ENCODE measurements at regions not wholly inside any gene's neighbourhood (a gene's known extent, or its start where the extent isn't known, plus 50 kb on each side); places are given as distances from the start of the nearest gene placed in this dataset.

DNA sequence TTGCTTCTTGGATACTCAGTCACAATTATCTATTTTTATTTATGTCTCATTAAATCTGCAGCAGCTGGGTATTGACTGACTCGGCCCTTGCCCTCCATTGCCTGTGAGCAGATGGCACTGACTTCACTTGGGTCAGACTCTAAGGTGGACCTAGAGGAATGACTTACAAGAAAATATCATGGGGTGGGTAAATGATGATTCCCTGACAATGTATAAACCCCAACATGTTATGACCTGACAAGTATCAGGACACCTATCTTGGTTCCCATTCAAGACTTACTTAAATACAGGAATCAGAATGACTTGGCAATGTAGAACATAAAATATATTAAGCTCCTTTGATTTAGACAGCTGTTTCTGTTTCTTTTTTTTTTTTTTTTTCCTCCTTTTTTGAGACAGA lies 953.5 kb downstream of the CDH11 start:
- ATAC-seq (no peak), DNase-seq (no peak)
- no peak overlapping the region for H3K4me3 Mint-ChIP-seq
- H3K27me3 Mint-ChIP-seq, result no peaks in the 10 kb centered on the region
- H3K27ac Mint-ChIP-seq, result no peak overlapping the region
- H3K4me1 Mint-ChIP-seq, result no peaks in the 10 kb centered on the region
- peaks cover 9 to 21% of the 10 kb centered on the region in 2 donors for H3K9me3 Mint-ChIP-seq

DNA sequence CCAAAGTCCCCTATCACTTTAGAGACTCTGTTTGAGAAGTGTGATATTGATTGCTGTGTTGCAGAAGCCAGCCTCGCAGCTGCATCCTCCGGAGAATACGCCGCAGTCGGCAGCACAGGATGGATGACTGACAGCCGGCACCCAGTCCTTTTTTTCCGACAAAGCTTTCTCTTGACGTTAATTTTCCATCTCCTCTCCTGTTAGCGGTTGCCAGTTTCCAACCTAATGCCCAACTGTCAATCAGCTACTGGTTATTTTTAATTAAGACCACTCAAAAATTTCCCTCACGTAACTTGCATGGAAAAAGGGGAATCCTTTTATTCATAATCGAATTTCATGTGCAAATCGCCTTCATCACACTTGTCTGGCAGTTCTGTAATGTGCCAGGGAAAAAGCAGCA lies 953.9 kb downstream of the CDH11 start:
- no peaks in the 10 kb centered on the region for H3K4me1 Mint-ChIP-seq
- H3K4me3 Mint-ChIP-seq, result no peak overlapping the region
- ATAC-seq (no peak), DNase-seq (no peak)
- no peaks in the 10 kb centered on the region for H3K27me3 Mint-ChIP-seq
- no peak overlapping the region for H3K27ac Mint-ChIP-seq
- peaks cover 9 to 21% of the 10 kb centered on the region in 2 donors for H3K9me3 Mint-ChIP-seq

DNA sequence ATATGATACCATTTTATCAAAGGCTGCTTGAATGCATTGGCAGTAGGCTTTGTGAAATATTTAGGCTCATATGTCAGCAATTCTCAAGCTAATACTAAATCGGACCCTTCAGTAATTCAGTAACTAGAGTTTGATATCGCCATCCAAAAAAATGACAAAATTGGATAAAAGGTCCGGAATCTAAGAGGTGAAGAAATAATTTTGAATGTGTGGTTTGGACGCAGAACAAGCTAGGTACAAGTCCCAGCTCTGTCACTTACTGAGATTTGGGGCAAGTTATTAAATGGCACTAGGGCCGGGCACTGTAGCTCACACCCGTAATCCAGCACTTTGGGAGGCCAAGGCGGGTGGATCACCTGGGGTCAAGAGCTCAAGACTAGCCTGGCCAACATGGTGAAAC lies 956.5 kb downstream of the CDH11 start:
- H3K4me3 Mint-ChIP-seq, result no peak overlapping the region
- DNase-seq (no peak), ATAC-seq (no peak)
- no peaks in the 10 kb centered on the region for H3K27me3 Mint-ChIP-seq
- no peaks in the 10 kb centered on the region for H3K4me1 Mint-ChIP-seq
- H3K27ac Mint-ChIP-seq, result no peak overlapping the region
- peaks cover 10 to 14% of the 10 kb centered on the region in 2 donors for H3K9me3 Mint-ChIP-seq

DNA sequence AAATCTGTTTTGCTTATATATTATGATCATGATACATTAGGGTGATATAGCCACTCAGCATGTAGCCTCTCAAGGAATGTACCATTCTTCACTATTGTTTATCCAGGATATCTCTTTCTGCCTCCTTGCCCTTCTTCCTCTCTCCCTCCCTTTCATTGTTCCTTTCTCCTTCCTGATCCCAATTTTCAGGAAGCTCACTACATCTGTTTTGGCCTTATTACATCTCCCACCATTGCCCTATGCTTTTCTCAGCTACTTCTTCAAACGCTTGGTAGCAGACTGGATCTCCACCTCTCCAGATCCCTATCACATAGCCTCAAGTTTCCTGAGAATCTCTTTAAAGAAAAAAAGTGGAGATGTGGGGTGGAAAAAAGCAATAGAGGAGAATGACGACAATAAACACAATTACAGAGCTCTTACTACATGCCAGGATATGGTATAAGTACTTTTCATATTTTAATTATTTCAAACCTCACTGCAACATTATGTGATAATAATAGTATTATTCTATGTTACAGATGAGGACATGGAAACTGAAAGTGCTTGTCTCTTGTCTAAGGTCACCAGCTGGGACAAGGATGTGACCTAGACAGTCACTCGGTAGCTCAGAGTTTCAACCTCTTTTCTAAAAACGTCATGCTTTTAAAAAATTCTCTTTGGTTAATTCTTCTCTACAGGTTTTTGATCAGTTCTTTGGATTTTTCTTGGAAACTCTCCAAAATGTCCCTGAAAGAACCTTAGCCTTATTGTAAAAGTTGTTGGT lies 959.1 kb downstream of the CDH11 start:
- H3K9me3 Mint-ChIP-seq, result peaks cover 14 to 15% of the 10 kb centered on the region in 2 donors
- H3K4me1 Mint-ChIP-seq, result no peaks in the 10 kb centered on the region
- ATAC-seq (no peak), DNase-seq (no peak)
- no peaks in the 10 kb centered on the region for H3K27me3 Mint-ChIP-seq
- H3K4me3 Mint-ChIP-seq, result no peak overlapping the region
- no peak overlapping the region for H3K27ac Mint-ChIP-seq

- Mint-ChIP-seq H3K4me3 (no peak overlapping the region), H3K27ac (no peak overlapping the region), H3K9me3 (peaks cover 12 to 16% of the 10 kb centered on the region in 2 donors), H3K4me1 (no peaks in the 10 kb centered on the region), H3K27me3 (no peaks in the 10 kb centered on the region)
- no peak for ATAC-seq
- no peak for DNase-seq
Measured at GRCh38 chr16:64159976-64160375, 961.9 kb downstream of the CDH11 start.

- no peak overlapping the region for H3K27ac Mint-ChIP-seq
- ATAC-seq, result no peak
- no peaks in the 10 kb centered on the region for H3K4me1 Mint-ChIP-seq
- peaks cover 2 to 14% of the 10 kb centered on the region in 2 donors for H3K9me3 Mint-ChIP-seq
- H3K27me3 Mint-ChIP-seq, result no peaks in the 10 kb centered on the region
- no peak overlapping the region for H3K4me3 Mint-ChIP-seq
- no peak for DNase-seq
Measured at GRCh38 chr16:64158941-64159588, 962.8 kb downstream of the CDH11 start.

- ATAC-seq (no peak), DNase-seq (no peak)
- Mint-ChIP-seq H3K27me3 (no peaks in the 10 kb centered on the region), H3K4me3 (no peak overlapping the region), H3K4me1 (no peaks in the 10 kb centered on the region), H3K9me3 (peaks cover 7 to 9% of the 10 kb centered on the region in 2 donors), H3K27ac (no peak overlapping the region)
Measured at GRCh38 chr16:64153718-64154117, 968.1 kb downstream of the CDH11 start.

- DNase-seq, result no peak
- Mint-ChIP-seq H3K4me3 (no peak overlapping the region), H3K4me1 (no peaks in the 10 kb centered on the region)
Measured at GRCh38 chr16:64151990-64152767, 969.7 kb downstream of the CDH11 start.

GRCh38 chr16:64150193-64150592 lies 971.7 kb downstream of the CDH11 start:
- H3K4me1 Mint-ChIP-seq, result no peaks in the 10 kb centered on the region
- H3K4me3 Mint-ChIP-seq, result no peak overlapping the region
- H3K9me3 Mint-ChIP-seq, result peaks cover 4 to 16% of the 10 kb centered on the region in 2 donors
- no peak overlapping the region for H3K27ac Mint-ChIP-seq
- no peak for DNase-seq
- ATAC-seq, result no peak
- no peaks in the 10 kb centered on the region for H3K27me3 Mint-ChIP-seq

More at GRCh38 chr16:64151990-64152767, 969.7 kb downstream of the CDH11 start:
- H3K27ac Mint-ChIP-seq, result no peak overlapping the region
- no peaks in the 10 kb centered on the region for H3K27me3 Mint-ChIP-seq
- peaks cover 4 to 16% of the 10 kb centered on the region in 2 donors for H3K9me3 Mint-ChIP-seq
- ATAC-seq, result no peak

GRCh38 chr16:64149756-64150155 lies 972.1 kb downstream of the CDH11 start:
- H3K4me1 Mint-ChIP-seq, result no peaks in the 10 kb centered on the region
- no peak overlapping the region for H3K4me3 Mint-ChIP-seq
- no peaks in the 10 kb centered on the region for H3K27me3 Mint-ChIP-seq
- peaks cover under 1 to 16% of the 10 kb centered on the region in 2 donors for H3K9me3 Mint-ChIP-seq
- H3K27ac Mint-ChIP-seq, result no peak overlapping the region
- ATAC-seq, result no peak
- DNase-seq, result no peak

DNA sequence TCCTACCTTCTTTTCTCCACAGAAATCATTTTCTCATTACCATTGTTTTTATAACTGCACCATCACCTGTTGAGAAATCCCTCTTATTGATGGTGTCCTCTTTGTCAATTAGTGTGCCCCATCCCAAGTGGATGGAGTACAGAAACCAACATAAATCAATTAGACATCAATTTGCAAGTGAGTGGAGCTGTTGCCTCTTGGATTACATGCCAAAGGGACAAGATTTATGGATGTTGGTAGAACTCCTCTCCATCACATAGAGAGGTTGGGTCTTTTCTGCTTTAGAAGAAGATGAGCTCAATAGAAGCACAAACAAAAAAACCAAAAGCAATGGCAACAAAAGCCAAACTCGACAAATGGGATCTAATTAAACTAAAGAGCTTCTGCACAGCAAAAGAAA lies 973.5 kb downstream of the CDH11 start:
- Mint-ChIP-seq H3K9me3 (peaks cover 0 to 16% of the 10 kb centered on the region in 2 donors), H3K27me3 (no peaks in the 10 kb centered on the region), H3K4me3 (no peak overlapping the region), H3K27ac (no peak overlapping the region), H3K4me1 (no peaks in the 10 kb centered on the region)
- no peak for DNase-seq
- ATAC-seq, result no peak

GRCh38 chr16:64147941-64148340 lies 973.9 kb downstream of the CDH11 start:
- no peaks in the 10 kb centered on the region for H3K4me1 Mint-ChIP-seq
- no peaks in the 10 kb centered on the region for H3K27me3 Mint-ChIP-seq
- peaks cover 0 to 16% of the 10 kb centered on the region in 2 donors for H3K9me3 Mint-ChIP-seq
- ATAC-seq (no peak), DNase-seq (no peak)
- no peak overlapping the region for H3K4me3 Mint-ChIP-seq
- H3K27ac Mint-ChIP-seq, result no peak overlapping the region

DNA sequence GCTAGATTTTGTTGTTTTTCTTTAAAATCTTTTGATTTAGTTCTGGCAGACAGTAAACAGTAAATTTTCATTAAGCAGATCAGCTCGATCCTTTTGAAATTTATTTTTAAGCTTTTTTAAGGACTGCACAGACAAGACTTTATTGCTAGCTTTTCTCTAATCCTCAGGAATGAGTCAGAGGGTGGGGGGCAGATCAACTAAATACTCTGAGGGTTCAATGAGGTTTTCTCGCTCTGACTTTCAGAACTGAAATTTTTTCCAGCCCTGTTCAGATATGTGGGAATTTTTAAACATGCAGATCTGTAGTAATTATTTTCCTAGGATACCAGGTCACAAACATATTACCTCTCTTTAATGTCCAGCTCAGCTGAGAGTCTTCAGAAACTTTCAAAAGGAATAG lies 977.2 kb downstream of the CDH11 start:
- H3K4me1 Mint-ChIP-seq, result no peaks in the 10 kb centered on the region
- H3K27ac Mint-ChIP-seq, result no peak overlapping the region
- no peak overlapping the region for H3K4me3 Mint-ChIP-seq
- peaks cover 0 to 7% of the 10 kb centered on the region in 2 donors for H3K9me3 Mint-ChIP-seq
- ATAC-seq, result no peak
- H3K27me3 Mint-ChIP-seq, result no peaks in the 10 kb centered on the region
- no peak for DNase-seq

DNA sequence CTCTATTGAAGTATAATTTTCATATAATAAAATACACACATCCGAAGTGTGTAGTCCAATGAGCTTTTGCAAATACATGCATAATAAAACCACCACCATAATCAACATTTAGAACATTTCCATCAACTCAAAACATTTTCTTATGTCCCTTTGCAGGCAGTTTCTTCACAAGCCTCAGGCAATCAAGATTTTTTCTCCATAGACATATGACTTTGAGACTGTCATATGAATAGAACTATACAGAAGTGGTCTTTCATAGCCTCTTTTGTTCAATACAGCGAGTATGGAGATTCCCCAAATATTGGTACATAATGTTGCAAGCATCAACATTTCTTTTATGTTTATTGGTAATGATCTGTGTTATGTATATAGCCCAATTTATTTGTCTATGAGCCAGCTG lies 983.2 kb downstream of the CDH11 start:
- Mint-ChIP-seq H3K4me3 (no peak overlapping the region), H3K27me3 (no peaks in the 10 kb centered on the region), H3K4me1 (no peaks in the 10 kb centered on the region), H3K9me3 (peaks cover 10 to 17% of the 10 kb centered on the region in 2 donors), H3K27ac (no peak overlapping the region)
- ATAC-seq (no peak), DNase-seq (no peak)

GRCh38 chr16:64138006-64138405 lies 983.9 kb downstream of the CDH11 start:
- Mint-ChIP-seq H3K4me3 (no peak overlapping the region), H3K4me1 (no peaks in the 10 kb centered on the region), H3K27me3 (no peaks in the 10 kb centered on the region), H3K9me3 (peaks cover 13 to 21% of the 10 kb centered on the region in 2 donors), H3K27ac (no peak overlapping the region)
- no peak for DNase-seq
- ATAC-seq, result no peak

DNA sequence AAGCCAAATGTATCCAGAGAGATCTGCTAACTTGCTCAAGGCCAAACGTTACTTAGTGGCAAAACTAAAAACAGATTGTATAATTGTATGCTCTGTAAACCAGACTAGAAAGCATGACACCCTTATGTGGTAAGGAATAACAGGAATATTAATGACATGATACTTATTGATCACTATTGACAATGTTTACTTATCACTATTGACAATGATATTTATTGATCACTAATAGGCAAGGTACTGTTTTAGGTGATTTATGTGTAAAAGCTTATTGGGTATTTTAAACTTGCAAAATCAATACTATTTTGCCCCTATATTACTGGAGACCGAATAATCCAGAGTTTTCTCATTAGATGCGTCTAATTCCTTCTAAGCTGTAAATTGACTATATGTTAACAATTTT lies 985.1 kb downstream of the CDH11 start:
- H3K27ac Mint-ChIP-seq, result no peak overlapping the region

More for the DNA sequence above, 985.1 kb downstream of the CDH11 start:
- no peak overlapping the region for H3K4me3 Mint-ChIP-seq
- H3K9me3 Mint-ChIP-seq, result peaks cover 21 to 24% of the 10 kb centered on the region in 2 donors
- ATAC-seq, result no peak
- H3K4me1 Mint-ChIP-seq, result no peaks in the 10 kb centered on the region
- no peak for DNase-seq
- no peaks in the 10 kb centered on the region for H3K27me3 Mint-ChIP-seq

All from stimulated activated naive CD8-positive, alpha-beta T cell treated with anti-CD3 and anti-CD28 coated beads, Interleukin-15, amount 100 ng/mL, for 72 hours (primary cell).